NCI-H446 treated with DMSO at 0.1 percent for 48 hours (cell line): ENCODE measurements at regions not wholly inside any gene's neighbourhood (a gene's known extent, or its start where the extent isn't known, plus 50 kb on each side); places are given as distances from the start of the nearest gene placed in this dataset.
"Not testable (repeated sequence)": the region's sequence is repeated elsewhere in the genome, so short reads cannot be mapped to it uniquely, and the experiment has no call there.

Experiments used
- DNase-seq: peaks from one replicate; lab custom pipeline; 2025; lab: John Stamatoyannopoulos, UW

DNA sequence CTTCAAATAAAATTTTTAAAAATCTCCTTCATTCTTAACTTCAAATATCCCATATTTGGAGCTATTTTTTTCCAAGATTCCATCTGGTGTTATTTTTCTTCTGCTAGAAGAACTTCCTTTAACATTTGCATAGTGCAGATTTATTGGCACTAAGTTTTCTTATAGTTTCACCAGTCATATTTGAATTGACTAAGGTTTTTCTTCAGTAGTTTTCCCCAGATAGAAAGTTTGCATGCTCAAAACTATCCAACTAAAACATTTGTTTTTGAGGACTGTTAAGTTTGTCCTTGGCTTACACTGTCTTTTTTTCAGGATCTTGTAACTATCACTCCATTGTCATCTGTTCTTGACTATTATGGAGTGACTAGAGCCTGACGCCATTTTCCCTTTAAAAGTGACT is 606.7 kb downstream of the TAF11L14 start:
- DNase-seq = no peak

DNA sequence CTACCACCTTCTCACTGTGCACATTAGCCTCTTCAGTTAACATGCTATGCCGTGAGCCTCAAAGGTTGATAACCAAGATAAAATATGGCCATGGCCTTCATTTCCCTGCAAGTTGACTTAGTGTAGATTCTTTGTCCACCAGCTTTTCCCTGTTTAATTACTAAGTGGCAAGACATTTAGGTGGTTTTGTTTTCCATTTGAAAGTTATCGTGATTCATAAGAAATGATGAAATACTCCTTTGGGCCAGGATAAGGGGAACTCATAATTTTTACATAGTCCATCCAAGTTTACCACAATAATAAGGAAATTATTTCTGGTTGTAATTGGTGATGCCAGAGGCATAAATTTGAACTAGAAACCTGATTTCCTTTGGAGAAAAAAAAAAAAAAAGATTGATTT is 609.6 kb downstream of the TAF11L14 start:
- no peak for DNase-seq

DNA sequence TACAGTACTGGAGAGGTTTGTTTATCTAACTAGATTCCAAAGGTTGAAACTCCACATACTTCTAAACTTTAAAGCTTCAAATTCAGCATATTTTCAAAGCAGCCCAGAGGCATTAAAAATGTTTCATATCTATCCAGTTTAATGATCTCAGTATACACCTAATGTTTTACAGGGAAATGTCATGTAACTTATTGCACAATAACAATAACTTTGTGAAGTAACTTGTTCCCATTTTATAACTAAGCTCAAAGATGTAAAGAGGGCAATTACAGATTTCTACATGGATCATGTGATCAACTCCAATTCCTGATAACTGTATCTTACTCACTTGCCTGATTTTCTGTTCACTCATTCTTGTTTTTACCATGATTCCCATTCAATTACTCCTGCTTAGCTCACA is 610.0 kb downstream of the TAF11L14 start:
- no peak for DNase-seq

GRCh38 chr5:18252559-18252958 is 618.3 kb downstream of the TAF11L14 start:
- no peak for DNase-seq

GRCh38 chr5:18264126-18264882 is 630.0 kb downstream of the TAF11L14 start:
- DNase-seq = no peak

- no peak for DNase-seq
Observed at GRCh38 chr5:18270635-18271338, 636.5 kb downstream of the TAF11L14 start.

DNA sequence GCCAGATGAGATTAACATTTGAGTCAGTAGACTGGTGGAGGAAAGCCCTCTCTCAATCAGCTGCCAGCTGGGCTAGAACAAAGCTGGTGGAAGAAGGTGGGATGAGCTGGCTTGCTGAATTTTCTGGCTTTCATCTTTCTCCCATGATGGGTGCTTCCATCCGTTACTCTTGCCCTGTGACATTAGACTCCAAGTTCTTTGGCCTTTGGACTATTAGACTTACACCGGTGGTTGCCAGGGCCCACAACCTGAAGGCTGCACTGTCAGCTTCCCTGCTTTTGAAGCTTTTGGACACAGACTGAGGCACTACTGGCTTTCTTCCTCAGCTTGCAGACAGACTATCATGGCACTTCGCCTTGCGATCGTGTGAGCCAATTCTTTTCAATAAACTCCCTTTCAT is 642.7 kb downstream of the TAF11L14 start:
- DNase-seq = no peak

DNA sequence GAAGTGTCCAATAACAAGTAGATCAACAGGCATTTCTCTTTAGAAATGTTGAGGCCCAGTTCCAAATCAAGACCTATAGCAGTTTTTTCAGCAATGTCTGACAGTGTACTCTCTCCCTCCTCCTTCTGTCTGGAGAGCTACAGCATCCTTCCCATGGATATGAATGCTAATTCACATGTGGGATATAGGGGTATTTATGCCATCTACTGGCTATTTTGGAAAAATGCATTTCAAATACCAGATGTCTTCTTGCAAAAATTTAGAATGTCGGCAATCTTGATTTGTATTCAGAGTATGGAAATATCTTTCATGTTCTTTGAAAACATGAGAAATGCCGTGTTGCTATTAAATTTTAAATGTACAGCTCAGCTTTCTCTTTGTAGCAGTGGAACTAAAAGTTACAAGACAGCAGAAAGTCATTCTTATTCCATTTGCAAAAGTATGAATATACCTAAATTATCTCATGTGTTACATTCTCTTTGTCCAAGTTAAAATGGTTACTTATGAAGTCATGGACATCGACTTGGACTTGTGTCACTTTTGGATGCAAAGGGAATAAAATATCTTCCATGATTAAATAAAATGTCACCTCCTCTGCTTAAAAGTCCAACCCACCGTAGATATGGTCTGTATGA is 647.8 kb downstream of the TAF11L14 start:
- peak; percentile 86 for DNase-seq

DNA sequence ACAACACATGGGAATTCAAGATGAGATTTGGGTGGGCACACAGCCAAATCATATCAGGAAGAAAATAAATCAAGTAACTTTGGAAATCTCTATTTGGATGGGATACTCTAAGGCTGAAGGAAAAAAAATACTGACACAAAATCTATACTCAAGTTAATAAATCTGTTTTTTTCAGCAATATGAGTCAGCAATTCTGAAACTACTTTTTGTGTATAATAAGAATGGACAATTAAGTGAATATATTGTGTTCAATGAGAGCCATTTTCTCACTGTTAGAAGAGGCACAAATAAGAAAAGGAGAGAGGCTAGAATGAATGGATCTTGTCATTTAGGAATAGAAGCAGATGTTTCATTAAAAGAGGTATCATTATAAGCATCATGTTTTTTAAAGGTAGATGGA is 651.0 kb downstream of the TAF11L14 start:
- no peak for DNase-seq

DNA sequence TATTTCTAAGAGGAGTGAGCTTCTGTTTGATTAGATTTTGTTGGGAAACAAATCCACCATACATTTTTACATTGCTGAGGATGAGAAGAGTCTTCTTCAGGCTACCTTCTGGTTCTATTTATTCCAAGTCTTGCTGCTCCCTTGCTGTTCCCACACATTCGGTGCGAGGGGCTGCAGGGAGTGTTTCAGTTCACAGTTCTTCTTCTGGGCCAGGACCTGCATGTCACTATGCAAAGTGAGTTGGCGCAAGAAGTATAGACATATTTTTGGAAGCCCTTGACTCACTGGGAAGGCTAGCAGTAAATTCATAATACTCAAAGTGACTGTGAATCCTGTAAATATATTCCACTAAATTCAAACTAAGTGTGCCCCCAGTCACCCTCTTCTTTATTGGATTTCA is 657.9 kb downstream of the TAF11L14 start:
- no peak for DNase-seq

DNA sequence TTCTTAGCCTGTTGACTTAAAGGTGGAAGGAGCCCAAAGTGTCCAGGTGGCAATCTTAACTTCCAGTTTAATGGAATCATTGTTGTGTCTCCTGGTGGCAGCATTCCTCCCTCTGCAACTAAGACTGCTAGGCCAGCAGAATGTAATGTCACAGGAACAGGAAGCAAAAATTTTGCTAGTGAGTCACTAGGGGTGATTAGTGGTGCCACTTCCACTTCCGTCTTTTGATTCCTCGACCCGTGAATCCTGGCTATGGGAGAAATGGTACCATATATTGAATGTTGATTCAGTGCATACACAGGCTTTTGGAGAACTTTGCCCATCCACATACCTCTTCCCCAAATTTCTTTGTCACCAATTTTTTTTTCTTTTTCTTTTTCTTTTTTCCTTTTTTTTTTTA is 661.4 kb downstream of the TAF11L14 start:
- DNase-seq = not testable (repeated sequence)

GRCh38 chr5:18299166-18299565 is 664.9 kb downstream of the TAF11L14 start:
- no peak for DNase-seq

DNA sequence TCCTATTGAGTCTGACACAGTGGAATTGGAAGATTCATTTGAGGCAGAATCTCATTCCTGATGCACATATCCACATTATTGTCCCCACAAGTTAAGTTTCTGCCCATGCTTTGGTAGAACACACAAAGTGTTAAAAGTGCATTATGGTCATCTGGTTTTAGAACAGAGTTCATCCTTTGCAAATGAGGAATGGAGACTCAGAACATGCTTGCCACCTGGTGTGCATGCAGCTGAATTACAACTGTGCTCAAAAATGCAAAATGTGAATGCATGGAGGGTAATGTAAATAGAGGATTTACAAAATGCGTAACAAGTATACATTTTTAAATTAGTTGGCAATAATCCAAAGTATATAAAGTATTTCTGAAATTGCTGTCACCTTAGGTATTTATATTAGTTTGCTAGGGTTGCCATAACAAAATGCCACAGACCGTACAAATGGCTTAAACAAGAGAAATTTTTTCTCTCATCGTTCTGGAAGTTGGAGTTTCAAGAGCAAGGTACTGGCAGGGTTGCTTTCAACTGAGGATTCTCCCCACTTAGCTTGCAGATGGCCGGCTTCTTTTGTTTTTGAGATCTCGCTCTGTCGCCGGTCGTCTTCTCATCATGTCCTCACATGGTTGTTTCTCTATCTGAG is 671.1 kb downstream of the TAF11L14 start:
- DNase-seq = peak; percentile 34

GRCh38 chr5:18311266-18311665 is 677.0 kb downstream of the TAF11L14 start:
- DNase-seq = no peak

DNA sequence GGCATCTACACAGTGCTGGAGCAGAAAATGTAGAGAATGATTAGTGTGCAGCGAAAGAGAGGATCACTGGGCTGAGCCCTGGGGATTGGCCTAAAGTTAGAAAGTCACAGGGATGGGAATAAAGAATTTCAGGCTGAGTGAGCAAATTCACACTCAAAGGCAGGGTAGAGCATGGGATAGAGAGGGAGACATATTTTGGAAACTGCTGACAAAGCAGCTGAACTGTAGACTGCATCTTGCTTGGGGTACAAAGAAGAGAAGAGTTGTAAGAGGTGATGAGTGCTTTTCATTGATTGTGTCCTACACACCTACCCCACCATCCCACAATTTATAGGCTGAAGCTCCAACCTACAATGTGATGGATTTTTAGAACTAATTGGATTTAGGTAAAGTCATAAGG is 677.8 kb downstream of the TAF11L14 start:
- DNase-seq = no peak

DNA sequence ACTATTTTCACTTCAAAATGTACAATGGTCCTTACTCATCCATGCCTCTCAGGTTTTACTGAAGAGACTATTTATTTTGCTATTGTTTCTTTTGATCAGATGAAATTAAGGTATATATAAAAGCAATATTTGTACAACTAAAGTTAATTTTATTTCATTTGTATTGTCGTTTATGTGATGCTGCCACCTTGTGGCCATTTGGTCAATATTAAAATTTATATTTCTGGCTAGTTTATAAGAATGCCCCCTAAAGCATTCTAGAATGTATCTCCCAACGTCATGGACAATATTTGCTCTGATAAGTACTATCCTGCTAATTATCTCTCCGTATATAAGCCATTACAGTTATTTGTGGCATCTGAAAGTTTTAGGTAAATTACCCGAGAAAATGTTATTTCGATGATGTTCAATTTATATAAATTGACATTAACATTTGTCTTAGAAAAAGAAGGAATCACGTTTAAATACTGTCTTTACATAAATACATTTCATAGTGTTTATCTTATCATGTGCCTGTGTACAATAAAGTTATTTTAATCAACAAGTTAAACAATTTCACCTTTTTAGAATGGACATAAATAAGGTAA is 680.0 kb downstream of the TAF11L14 start:
- DNase-seq = peak; percentile 20

GRCh38 chr5:18321262-18321942 is 687.1 kb downstream of the TAF11L14 start:
- DNase-seq = no peak

DNA sequence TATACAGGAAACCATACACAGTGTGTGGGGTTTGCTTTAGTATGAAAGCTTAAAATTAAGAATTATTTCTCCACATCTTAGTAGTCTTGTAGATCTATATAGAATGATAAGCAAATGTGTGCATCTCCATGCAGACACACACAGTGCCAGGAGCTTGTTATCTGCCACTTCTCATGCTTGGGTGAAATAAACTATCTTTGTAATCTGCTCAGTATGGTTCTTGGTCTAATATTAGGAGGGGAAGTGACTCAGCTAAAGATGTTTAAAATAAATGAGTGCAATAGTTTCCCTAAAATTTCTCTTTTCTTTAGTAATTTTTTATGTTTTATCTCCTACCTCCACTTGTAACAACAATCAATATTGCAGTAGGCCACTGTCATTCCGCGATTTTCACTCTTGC is 689.6 kb downstream of the TAF11L14 start:
- no peak for DNase-seq

DNA sequence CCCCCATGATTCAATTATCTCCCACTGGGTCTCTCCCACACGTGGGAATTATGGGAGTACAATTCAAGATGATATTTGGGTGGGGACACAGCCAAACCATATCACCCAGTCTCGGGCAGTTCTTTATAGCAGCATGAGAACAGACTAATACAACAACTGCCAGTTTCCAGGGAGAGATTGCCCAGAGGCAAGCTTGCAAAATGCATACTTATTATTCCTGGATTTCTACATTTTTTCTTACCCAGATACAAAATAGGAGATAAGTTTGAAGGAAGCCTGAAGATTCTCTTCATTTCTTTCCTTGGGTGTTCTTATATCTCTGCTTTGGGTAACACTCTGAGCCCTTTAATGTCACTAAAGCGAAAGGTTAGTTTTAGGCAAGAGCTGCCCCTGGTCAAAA is 691.2 kb downstream of the TAF11L14 start:
- DNase-seq = no peak

DNA sequence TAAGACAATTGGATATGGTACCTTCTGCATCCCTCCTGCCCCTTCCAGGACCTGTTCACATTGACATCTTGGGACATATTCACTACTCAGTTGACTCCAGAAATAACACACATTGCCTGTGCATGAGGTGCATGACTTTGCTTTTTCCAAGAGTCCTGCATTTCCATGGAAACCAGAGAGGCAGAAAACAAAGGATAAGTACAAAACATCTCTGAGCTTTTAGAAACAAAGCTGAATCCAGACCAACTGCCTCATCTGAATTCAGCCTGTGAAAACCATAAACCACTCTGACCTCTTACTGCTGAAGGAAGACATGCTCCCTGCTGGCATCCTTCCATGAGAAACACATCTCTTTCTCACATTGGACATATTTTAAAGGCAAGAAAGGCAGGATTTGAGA is 695.1 kb downstream of the TAF11L14 start:
- DNase-seq = no peak

DNA sequence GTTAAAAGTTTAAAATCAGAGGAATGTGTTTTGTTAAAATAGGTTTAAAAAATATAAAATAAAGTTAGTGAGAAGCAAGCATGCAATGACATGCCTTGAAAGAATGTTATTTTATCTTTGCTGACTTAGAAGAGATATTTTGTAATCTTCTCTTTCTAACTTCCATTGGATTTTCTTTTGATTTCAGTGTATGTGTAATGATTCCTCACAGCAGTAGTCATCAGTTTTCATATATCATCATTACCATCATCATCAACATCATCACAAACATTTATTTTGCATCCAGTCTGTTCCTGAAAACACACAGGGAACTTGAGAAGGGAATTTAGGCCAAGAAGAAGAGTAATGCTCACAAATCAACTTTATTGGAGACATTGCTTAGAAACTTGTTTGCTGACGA is 699.6 kb downstream of the TAF11L14 start:
- DNase-seq = no peak

DNA sequence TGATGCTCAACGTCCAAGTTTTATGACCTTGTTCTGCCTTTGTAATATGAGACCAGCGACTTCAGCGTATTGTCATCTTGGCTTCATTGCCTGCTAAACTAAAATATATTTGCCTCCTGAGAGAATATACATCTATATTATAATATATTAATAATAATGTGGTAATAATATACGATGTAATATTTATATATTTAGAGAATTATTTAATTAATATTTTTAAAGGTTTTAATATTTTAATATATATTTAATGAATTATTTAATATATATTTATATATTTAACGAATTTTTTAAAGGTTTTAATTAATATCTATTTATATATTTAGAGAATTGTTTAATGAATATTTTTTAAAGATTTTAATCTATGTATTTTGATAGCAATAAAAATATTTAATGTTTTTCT is 700.7 kb downstream of the TAF11L14 start:
- DNase-seq = no peak
